Keratinocyte (primary cell): ENCODE measurements at regions not wholly inside any gene's neighbourhood (a gene's known extent, or its start where the extent isn't known, plus 50 kb on each side); places are given as distances from the start of the nearest gene placed in this dataset.

Source experiments
- DNase-seq: peaks from one replicate; pipeline ENCODE4 v3.0.0-alpha.2; 2011; ENCODE audit warnings: low read depth, missing footprints, low spot score
- FAIRE-seq: peaks from 2 replicates; lab custom pipeline; 2011; peaks lifted over from hg19 to GRCh38; lab: Jason Lieb, UNC
- H2AFZ ChIP-seq: 2 replicates; pipeline ENCODE4 v1.6.0; 2012; ENCODE audit warnings: low read length, control low read depth, inconsistent platforms; ENCODE audit not compliant: control insufficient read depth
- H3K27ac ChIP-seq: 2 replicates; pipeline ENCODE4 v1.5.1; 2011; ENCODE audit warnings: low read length; ENCODE audit not compliant: control insufficient read depth, insufficient read depth
- H3K27me3 ChIP-seq: 3 replicates; pipeline ENCODE4 v1.6.0; 2011; ENCODE audit warnings: low read length; ENCODE audit not compliant: control insufficient read depth, insufficient read depth; ENCODE audit errors: extremely low read depth
- H3K36me3 ChIP-seq, 2 experiments: 2 replicates in 1 of 2; 3 replicates in 1 of 2; pipeline ENCODE4 v1.5.1; 2011; ENCODE audit warnings: low read length in 2 of 2, mild to moderate bottlenecking in 1 of 2; ENCODE audit not compliant: control insufficient read depth in 2 of 2, insufficient read depth in 2 of 2; ENCODE audit errors: extremely low read depth in 1 of 2
- H3K4me1 ChIP-seq: 3 replicates; pipeline ENCODE4 v1.5.1; 2011; ENCODE audit warnings: low read length; ENCODE audit not compliant: control insufficient read depth, insufficient read depth; ENCODE audit errors: extremely low read depth
- H3K4me2 ChIP-seq: 3 replicates; pipeline ENCODE4 v1.6.0; 2011; ENCODE audit warnings: low read depth, low read length; ENCODE audit not compliant: control insufficient read depth, insufficient read depth; ENCODE audit errors: extremely low read depth
- H3K4me3 ChIP-seq, 3 experiments: fragments of 200-600 bp in 1 of 3; sonication (generic) in 1 of 3; 2 replicates in 2 of 3; 3 replicates in 1 of 3; pipeline ENCODE4 v1.5.1; 2011 to 2016; ENCODE audit warnings: low read length in 3 of 3, mild to moderate bottlenecking in 3 of 3, control low read depth in 2 of 3, inconsistent platforms in 1 of 3, low read depth in 1 of 3, mixed read lengths in 1 of 3, mixed run types in 1 of 3, moderate library complexity in 1 of 3; ENCODE audit not compliant: control insufficient read depth in 2 of 3, insufficient read depth in 2 of 3; ENCODE audit errors: extremely low read depth in 1 of 3
- H3K79me2 ChIP-seq: 2 replicates; pipeline ENCODE4 v1.6.0; 2012; ENCODE audit warnings: low read length; ENCODE audit not compliant: control insufficient read depth, insufficient read depth
- H3K9ac ChIP-seq: 3 replicates; pipeline ENCODE4 v1.6.0; 2011; ENCODE audit warnings: low read length; ENCODE audit not compliant: control insufficient read depth, insufficient read depth; ENCODE audit errors: extremely low read depth
- H3K9me1 ChIP-seq: 3 replicates; pipeline ENCODE4 v1.6.0; 2011; ENCODE audit warnings: low read length; ENCODE audit not compliant: control insufficient read depth, insufficient read depth; ENCODE audit errors: extremely low read depth
- H3K9me3 ChIP-seq: 2 replicates; pipeline ENCODE4 v1.5.1; 2012; ENCODE audit warnings: low read depth, low read length; ENCODE audit not compliant: control insufficient read depth
- H4K20me1 ChIP-seq: 3 replicates; pipeline ENCODE4 v1.6.0; 2011; ENCODE audit warnings: low read length; ENCODE audit not compliant: control insufficient read depth, insufficient read depth; ENCODE audit errors: extremely low read depth
- CTCF ChIP-seq, 3 experiments: IDR thresholded peaks in 1 of 3; conservative IDR thresholded peaks in 1 of 3; optimal IDR thresholded peaks in 1 of 3; 2 replicates in 2 of 3; 3 replicates in 1 of 3; pipeline versions ENCODE3 to v1.5.1; 2011; ENCODE audit warnings: low read length in 3 of 3, mild to moderate bottlenecking in 3 of 3, moderate library complexity in 2 of 3, control low read depth in 1 of 3, inconsistent platforms in 1 of 3; ENCODE audit not compliant: insufficient read depth in 2 of 3; ENCODE audit errors: extremely low read depth in 1 of 3
- EZH2 ChIP-seq: IDR thresholded peaks from one replicate; pipeline ENCODE4 v1.6.1; 2012; ENCODE audit warnings: inconsistent platforms, mild to moderate bottlenecking, low read length, moderate library complexity
- dilution Hi-C: fragments of 300-500 bp; cut with MboI; formaldehyde crosslinking; loops from one replicate; pipeline ENCODE4 v1.7.0; 2020; ENCODE audit warnings: low sequenced_read_pairs; ENCODE audit not compliant: extremely low pct_ligation_motif_present

GRCh38 chr6:126182650-126183311 lies 157.1 kb upstream of the CENPW start:
- dilution Hi-C loops = no loop called here
- no peak for DNase-seq
- Histone ChIP-seq H3K27ac (no peak overlapping the region), H3K27me3 (no peaks in the 10 kb centered on the region), H3K9me1 (no peaks in the 10 kb centered on the region), H3K4me2 (no peak overlapping the region), H3K9ac (no peak overlapping the region), H4K20me1 (no peaks in the 10 kb centered on the region), H3K36me3 (no peaks in the 10 kb centered on the region), H3K4me3 (no peak overlapping the region), H3K4me1 (peaks cover 17% of the 10 kb centered on the region), H3K79me2 (no peaks in the 10 kb centered on the region), H2AFZ (no peak overlapping the region), H3K9me3 (no peaks in the 10 kb centered on the region)
- TF ChIP-seq EZH2 (no peak), CTCF (optimal IDR thresholded peaks at IDR 0.05 in 1 of 3, IDR thresholded peaks at IDR 0.05 in 1 of 3, conservative IDR thresholded peaks at IDR 0.05 in 1 of 3; ENCODE audit: extremely low read depth in 1 of 3, insufficient read depth in 2 of 3, low read length in 3 of 3) (peak in 1 of 3 experiments; percentile 4)
- no peak for FAIRE-seq

- DNase-seq (no peak), FAIRE-seq (no peak)
- H3K4me1 ChIP-seq = peaks cover 13% of the 10 kb centered on the region
- no peaks in the 10 kb centered on the region for H4K20me1 ChIP-seq
- H3K9me1 ChIP-seq = no peaks in the 10 kb centered on the region
- H3K27me3 ChIP-seq = no peaks in the 10 kb centered on the region
- no peak overlapping the region for H3K4me2 ChIP-seq
- no peaks in the 10 kb centered on the region for H3K79me2 ChIP-seq
- no peaks in the 10 kb centered on the region for H3K36me3 ChIP-seq
- TF ChIP-seq CTCF (optimal IDR thresholded peaks at IDR 0.05 in 1 of 3, IDR thresholded peaks at IDR 0.05 in 1 of 3, conservative IDR thresholded peaks at IDR 0.05 in 1 of 3; ENCODE audit: extremely low read depth in 1 of 3, insufficient read depth in 2 of 3, low read length in 3 of 3) (no peak), EZH2 (no peak)
- no peak overlapping the region for H3K27ac ChIP-seq
- H3K9me3 ChIP-seq = no peaks in the 10 kb centered on the region
- no peak overlapping the region for H3K4me3 ChIP-seq
- no peak overlapping the region for H2AFZ ChIP-seq
- dilution Hi-C loops = no loop called here
- no peak overlapping the region for H3K9ac ChIP-seq
These were observed 154.1 kb upstream of the CENPW start for GRCh38 chr6:126185774-126186173.
